ENCODE measurements at regions not wholly inside any gene's neighbourhood (a gene's known extent, or its start where the extent isn't known, plus 50 kb on each side); places are given as distances from the start of the nearest gene placed in this dataset.

GRCh38 chr5:152270096-152270495 is 135.0 kb downstream of the NMUR2 start:
- no peak for DNase-seq

- no peak for DNase-seq
Measured at GRCh38 chr5:152269533-152269932, 135.5 kb downstream of the NMUR2 start.

- no peak for DNase-seq
Measured at GRCh38 chr5:152264645-152265254, 140.3 kb downstream of the NMUR2 start.

GRCh38 chr5:152262667-152263066 is 142.4 kb downstream of the NMUR2 start:
- no peak for DNase-seq

- DNase-seq = no peak
Measured at GRCh38 chr5:152260940-152261339, 144.1 kb downstream of the NMUR2 start.

GRCh38 chr5:152259702-152260101 is 145.4 kb downstream of the NMUR2 start:
- DNase-seq = no peak

- DNase-seq = no peak
Measured at GRCh38 chr5:152256580-152256979, 148.5 kb downstream of the NMUR2 start.

GRCh38 chr5:152255411-152255810 is 149.7 kb downstream of the NMUR2 start:
- DNase-seq = no peak

- no peak for DNase-seq
Measured at GRCh38 chr5:152247850-152248385, 157.2 kb downstream of the NMUR2 start.

GRCh38 chr5:152246401-152246800 is 158.7 kb downstream of the NMUR2 start:
- DNase-seq = peak; percentile 62

GRCh38 chr5:152237531-152237930 is 167.5 kb downstream of the NMUR2 start:
- no peak for DNase-seq

- peak; percentile 20 for DNase-seq
Measured at GRCh38 chr5:152226191-152226590, 178.9 kb downstream of the NMUR2 start.

- no peak for DNase-seq
Measured at GRCh38 chr5:152221721-152222629, 183.1 kb downstream of the NMUR2 start.

GRCh38 chr5:152218694-152219093 is 186.4 kb downstream of the NMUR2 start:
- DNase-seq = no peak

- no peak for DNase-seq
Measured at GRCh38 chr5:152205804-152206203, 199.3 kb downstream of the NMUR2 start.

- DNase-seq = no peak
Measured at GRCh38 chr5:152202321-152202720, 202.8 kb downstream of the NMUR2 start.

- DNase-seq = no peak
Measured at GRCh38 chr5:152193391-152194107, 211.5 kb downstream of the NMUR2 start.

GRCh38 chr5:152188251-152188650 is 216.8 kb downstream of the NMUR2 start:
- no peak for DNase-seq

GRCh38 chr5:152187668-152188067 is 217.4 kb downstream of the NMUR2 start:
- no peak for DNase-seq

GRCh38 chr5:152185547-152186245 is 219.4 kb downstream of the NMUR2 start:
- DNase-seq = no peak

GRCh38 chr5:152184266-152184665 is 220.8 kb downstream of the NMUR2 start:
- no peak for DNase-seq

- DNase-seq = no peak
Measured at GRCh38 chr5:152181461-152181860, 223.6 kb downstream of the NMUR2 start.
